H1 (cell line): ENCODE measurements at regions not wholly inside any gene's neighbourhood (a gene's known extent, or its start where the extent isn't known, plus 50 kb on each side); places are given as distances from the start of the nearest gene placed in this dataset.

Experiments used
- POU5F1 ChIP-seq: IDR thresholded peaks from 2 replicates; pipeline ENCODE4 v1.6.1; 2011; ENCODE audit warnings: low read depth, mild to moderate bottlenecking, low read length, moderate library complexity
- TF ChIP-seq, protein P1 (sequence below), 3 experiments: IDR thresholded peaks; 1 replicate in 2 of 3; 2 replicates in 1 of 3; pipeline versions ENCODE4 v1.5.1 to v1.6.1; 2011; ENCODE audit warnings: low read length in 3 of 3, mild to moderate bottlenecking in 3 of 3, inconsistent platforms in 2 of 3, low read depth in 1 of 3, moderate library complexity in 1 of 3; ENCODE audit not compliant: insufficient read depth in 1 of 3; ENCODE audit errors: control extremely low read depth in 1 of 3
- TF ChIP-seq, protein P2 (sequence below): IDR thresholded peaks from 2 replicates; pipeline ENCODE4 v1.6.1; 2011; ENCODE audit warnings: low read depth, mild to moderate bottlenecking, low read length; ENCODE audit not compliant: insufficient read depth

DNA sequence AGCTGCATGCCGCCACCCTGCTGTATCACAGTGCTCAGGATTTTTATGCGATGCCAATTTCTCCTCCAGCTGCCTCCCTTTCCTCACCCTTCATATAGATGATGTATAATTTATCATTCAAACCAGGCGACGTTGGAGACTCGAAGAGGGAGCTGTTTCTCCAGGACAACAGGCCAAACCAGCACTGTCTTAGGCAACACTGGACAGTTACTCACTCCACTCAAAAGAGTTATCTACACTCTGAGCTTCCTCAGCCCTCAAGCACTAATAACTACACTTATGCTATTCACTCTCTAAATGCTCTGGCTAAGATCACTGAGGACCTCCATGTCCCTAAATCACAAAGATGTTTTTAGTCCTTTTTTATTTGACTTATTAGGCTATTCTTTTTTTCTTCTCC, 87.3 kb upstream of the RFC3 start (continued):
- TF ChIP-seq, protein P1, sequence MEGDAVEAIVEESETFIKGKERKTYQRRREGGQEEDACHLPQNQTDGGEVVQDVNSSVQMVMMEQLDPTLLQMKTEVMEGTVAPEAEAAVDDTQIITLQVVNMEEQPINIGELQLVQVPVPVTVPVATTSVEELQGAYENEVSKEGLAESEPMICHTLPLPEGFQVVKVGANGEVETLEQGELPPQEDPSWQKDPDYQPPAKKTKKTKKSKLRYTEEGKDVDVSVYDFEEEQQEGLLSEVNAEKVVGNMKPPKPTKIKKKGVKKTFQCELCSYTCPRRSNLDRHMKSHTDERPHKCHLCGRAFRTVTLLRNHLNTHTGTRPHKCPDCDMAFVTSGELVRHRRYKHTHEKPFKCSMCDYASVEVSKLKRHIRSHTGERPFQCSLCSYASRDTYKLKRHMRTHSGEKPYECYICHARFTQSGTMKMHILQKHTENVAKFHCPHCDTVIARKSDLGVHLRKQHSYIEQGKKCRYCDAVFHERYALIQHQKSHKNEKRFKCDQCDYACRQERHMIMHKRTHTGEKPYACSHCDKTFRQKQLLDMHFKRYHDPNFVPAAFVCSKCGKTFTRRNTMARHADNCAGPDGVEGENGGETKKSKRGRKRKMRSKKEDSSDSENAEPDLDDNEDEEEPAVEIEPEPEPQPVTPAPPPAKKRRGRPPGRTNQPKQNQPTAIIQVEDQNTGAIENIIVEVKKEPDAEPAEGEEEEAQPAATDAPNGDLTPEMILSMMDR (IDR thresholded peaks at IDR 0.05; ENCODE audit: control extremely low read depth in 1 of 3, insufficient read depth in 1 of 3, low read depth in 1 of 3, low read length in 3 of 3), result no peak
- TF ChIP-seq, protein P2, sequence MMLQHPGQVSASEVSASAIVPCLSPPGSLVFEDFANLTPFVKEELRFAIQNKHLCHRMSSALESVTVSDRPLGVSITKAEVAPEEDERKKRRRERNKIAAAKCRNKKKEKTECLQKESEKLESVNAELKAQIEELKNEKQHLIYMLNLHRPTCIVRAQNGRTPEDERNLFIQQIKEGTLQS, result no peak
- no peak for TF ChIP-seq POU5F1
- TF ChIP-seq, all 59 proteins: peak for 0
